HFF-Myc (cell line): ENCODE measurements at regions not wholly inside any gene's neighbourhood (a gene's known extent, or its start where the extent isn't known, plus 50 kb on each side); places are given as distances from the start of the nearest gene placed in this dataset.

Source experiments
- DNase-seq: peaks from one replicate; pipeline ENCODE4 v3.0.0-alpha.2; 2011; ENCODE audit warnings: low read depth; ENCODE audit errors: extremely low read depth
- H3K4me3 ChIP-seq: replicated peaks from 2 replicates; pipeline ENCODE4 v1.5.1; 2011; ENCODE audit warnings: low read depth, mild to moderate bottlenecking, control low read depth, low read length
- TF ChIP-seq, protein P1 (sequence below): IDR thresholded peaks from 2 replicates; pipeline ENCODE4 v1.5.1; 2012; ENCODE audit warnings: mild to moderate bottlenecking, low read depth, low read length, control low read depth; ENCODE audit errors: missing control alignments

DNA sequence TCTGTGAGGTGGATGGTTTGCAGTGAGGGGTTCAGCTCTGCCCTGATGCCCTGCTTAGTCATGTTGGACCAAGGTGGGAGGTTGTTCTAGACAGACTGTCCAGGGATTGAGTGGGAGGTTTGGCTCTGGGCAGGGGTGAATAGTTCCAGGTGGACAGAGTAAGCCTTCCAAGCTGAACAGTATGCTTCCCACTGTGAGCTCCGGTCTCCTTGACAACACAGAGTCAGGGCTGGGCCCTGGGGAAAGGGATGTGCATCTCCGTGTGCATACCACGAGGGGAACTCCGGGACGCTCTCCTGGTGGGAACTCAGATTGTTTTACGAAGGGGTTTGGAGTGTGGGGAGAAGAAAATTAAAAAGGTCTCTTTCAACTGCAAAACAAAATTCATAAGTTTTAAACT, 174.7 kb downstream of the DHX35 start:
- H3K4me3 ChIP-seq, result no peak overlapping the region
- TF ChIP-seq, protein P1, sequence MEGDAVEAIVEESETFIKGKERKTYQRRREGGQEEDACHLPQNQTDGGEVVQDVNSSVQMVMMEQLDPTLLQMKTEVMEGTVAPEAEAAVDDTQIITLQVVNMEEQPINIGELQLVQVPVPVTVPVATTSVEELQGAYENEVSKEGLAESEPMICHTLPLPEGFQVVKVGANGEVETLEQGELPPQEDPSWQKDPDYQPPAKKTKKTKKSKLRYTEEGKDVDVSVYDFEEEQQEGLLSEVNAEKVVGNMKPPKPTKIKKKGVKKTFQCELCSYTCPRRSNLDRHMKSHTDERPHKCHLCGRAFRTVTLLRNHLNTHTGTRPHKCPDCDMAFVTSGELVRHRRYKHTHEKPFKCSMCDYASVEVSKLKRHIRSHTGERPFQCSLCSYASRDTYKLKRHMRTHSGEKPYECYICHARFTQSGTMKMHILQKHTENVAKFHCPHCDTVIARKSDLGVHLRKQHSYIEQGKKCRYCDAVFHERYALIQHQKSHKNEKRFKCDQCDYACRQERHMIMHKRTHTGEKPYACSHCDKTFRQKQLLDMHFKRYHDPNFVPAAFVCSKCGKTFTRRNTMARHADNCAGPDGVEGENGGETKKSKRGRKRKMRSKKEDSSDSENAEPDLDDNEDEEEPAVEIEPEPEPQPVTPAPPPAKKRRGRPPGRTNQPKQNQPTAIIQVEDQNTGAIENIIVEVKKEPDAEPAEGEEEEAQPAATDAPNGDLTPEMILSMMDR, result no peak
- DNase-seq, result no peak

DNA sequence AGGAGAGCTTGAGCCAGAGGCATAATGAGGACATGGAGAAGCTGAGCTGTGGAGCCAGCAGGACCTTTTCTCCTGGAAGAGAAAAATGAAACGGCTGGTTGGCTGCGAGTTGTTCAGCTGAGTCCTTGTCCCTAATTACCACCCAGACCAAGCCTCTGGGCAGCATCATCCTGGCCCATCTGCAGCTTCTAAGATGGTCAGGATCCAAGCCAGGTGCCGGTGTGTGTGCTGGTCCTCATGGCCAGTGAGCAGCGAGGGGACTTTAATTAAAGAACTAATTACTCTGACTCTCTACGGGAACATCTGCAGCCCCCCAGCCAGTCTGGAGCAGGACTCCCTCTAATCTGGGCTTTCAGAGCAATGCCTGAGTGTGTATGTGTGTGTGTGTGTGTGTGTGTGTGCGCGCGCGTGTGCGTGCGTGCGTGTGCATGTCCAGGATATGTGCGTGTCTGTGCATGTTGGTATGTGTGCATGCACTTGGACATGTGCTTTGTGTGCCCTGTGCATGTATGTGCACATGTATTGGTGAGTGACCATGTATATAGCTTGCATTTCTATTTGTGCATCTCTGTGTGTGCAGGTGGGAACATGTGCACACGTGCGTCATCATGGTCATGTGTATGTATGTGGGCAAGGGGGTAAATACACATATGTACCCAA, 173.9 kb downstream of the DHX35 start:
- DNase-seq, result no peak
- TF ChIP-seq, protein P1, result no peak
- H3K4me3 ChIP-seq, result no peak overlapping the region

DNA sequence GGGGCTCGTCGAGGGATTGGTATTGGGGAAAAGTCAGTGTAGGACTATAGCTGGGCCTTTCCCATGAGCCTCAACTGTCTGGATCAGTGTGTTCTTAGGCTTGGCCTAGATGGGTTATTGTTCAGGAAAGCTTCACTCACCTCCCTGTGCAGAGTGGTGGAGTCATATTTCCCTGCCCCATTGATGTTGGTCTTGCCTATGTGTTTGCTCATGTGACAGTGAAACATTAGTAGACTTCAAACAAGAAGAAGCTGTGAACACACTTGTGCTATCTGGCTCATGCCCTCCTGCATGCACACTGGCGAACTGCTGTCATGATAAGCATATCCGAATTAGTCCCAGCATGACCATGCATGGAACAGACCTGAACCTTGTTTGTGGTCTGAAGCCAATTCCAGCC, 171.1 kb downstream of the DHX35 start:
- no peak for DNase-seq
- no peak overlapping the region for H3K4me3 ChIP-seq
- TF ChIP-seq, protein P1, result no peak

DNA sequence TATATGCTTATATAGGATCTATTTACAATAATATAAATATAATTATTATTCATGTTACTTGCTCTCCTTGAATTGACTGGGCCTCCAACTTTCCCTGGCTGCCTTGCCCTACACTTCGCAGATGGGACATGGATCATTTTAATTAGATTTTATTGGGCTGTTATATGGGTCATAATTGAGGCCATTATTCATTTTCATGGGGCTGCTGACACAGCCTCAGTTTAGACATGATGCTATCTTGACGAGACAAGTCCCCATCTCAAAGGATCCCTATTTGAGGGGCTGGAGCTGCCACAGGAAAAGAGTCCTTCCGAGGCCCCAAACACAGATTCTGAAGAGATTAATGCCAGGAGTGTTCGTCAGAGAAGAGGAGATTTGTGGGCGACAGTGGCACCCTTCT, 170.4 kb downstream of the DHX35 start:
- H3K4me3 ChIP-seq, result no peak overlapping the region
- TF ChIP-seq, protein P1, result no peak

DNA sequence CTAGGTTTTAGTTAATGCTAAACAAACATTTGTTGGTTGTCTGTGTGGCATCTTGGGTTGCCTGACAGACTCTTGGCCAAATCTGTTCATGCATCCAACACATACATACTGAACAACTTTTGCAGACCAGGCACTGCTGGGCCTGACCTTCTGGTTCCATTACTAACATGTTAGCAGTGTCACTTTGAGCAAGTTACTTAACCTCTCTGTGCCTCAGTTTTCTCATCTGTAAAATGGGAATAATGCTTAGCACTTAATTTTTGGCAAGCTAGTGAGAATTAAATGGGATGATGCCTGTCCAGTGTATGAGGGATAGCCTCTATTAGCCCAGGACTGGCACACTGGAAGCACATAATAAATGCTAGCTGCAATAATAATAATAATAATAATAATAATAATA, 169.9 kb downstream of the DHX35 start:
- TF ChIP-seq, protein P1, result no peak
- DNase-seq, result no peak
- H3K4me3 ChIP-seq, result no peak overlapping the region

More for the DNA sequence above, 170.4 kb downstream of the DHX35 start:
- no peak for DNase-seq

DNA sequence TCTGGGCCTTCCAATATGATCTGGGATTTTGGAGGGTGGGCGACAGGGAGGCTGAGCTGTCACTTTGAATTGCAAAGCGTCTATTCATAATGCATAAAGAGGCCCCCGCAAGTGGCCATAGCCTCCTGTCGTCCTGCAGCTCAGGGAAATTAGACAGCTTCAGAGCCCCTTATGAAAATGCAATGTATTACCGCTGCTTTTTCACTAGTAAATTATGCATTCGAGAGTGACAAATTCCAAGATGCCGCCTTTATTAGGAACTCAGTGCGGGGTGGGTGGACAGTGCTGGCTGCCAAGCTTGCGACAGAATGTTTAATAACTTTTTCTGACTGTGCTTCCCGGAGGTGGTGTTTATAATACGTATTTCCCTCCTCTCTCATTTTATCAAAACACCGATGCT, 168.5 kb downstream of the DHX35 start:
- no peak for DNase-seq
- TF ChIP-seq, protein P1, result no peak
- H3K4me3 ChIP-seq, result no peak overlapping the region

DNA sequence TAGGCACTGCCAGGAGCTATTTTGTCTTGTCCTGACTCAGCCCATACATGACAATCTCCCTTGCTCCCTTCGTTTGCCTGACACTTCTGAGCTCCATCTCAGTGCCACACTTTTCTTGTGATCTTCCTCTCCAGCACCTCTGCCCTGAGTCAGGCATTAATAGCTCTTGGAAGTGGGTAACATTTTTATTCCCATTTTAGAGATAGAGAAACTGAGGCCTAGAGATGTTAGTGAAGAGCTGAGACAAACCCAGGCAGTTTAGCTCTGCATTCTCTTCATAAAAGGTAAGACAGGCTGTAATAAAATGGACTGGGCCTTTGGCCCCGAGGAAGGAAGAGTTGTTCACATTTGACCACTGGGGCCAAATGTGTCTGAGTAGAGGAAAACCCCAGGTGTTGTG, 167.4 kb downstream of the DHX35 start:
- TF ChIP-seq, protein P1, result no peak

More for the DNA sequence above, 167.4 kb downstream of the DHX35 start:
- no peak overlapping the region for H3K4me3 ChIP-seq
- no peak for DNase-seq
